Neuronal stem cell (in vitro differentiated cells): ENCODE measurements at regions not wholly inside any gene's neighbourhood (a gene's known extent, or its start where the extent isn't known, plus 50 kb on each side); places are given as distances from the start of the nearest gene placed in this dataset.

Source experiments
- DNase-seq: peaks from one replicate; pipeline ENCODE4 v3.0.0-alpha.2; 2013; ENCODE audit warnings: low spot score
- H2AFZ ChIP-seq: one replicate; pipeline ENCODE4 v1.6.1; 2013; ENCODE audit warnings: mild to moderate bottlenecking, low read length, inconsistent platforms
- H2AK5ac ChIP-seq: 2 replicates; pipeline ENCODE4 v1.6.1; 2013; ENCODE audit warnings: low read depth, mild to moderate bottlenecking, inconsistent platforms, low read length, moderate library complexity, mixed read lengths
- H2BK120ac ChIP-seq: 2 replicates; pipeline ENCODE4 v1.6.1; 2013; ENCODE audit warnings: low read depth, mild to moderate bottlenecking, inconsistent platforms, low read length, moderate library complexity, mixed read lengths
- H2BK12ac ChIP-seq: one replicate; pipeline ENCODE4 v1.6.1; 2013; ENCODE audit warnings: low read length, inconsistent platforms
- H2BK15ac ChIP-seq: 2 replicates; pipeline ENCODE4 v1.6.1; 2013; ENCODE audit warnings: mild to moderate bottlenecking, low read length, inconsistent platforms, mixed read lengths
- H2BK5ac ChIP-seq: one replicate; pipeline ENCODE4 v1.6.1; 2013; ENCODE audit warnings: inconsistent platforms, mild to moderate bottlenecking, low read length, moderate library complexity
- H3K14ac ChIP-seq: one replicate; pipeline ENCODE4 v1.6.1; 2013; ENCODE audit warnings: low read length, inconsistent platforms
- H3K18ac ChIP-seq: 2 replicates; pipeline ENCODE4 v1.6.1; 2013; ENCODE audit warnings: low read length, inconsistent platforms
- H3K23ac ChIP-seq: 2 replicates; pipeline ENCODE4 v1.6.1; 2013; ENCODE audit warnings: low read depth, mild to moderate bottlenecking, mixed read lengths, low read length, inconsistent platforms; ENCODE audit not compliant: poor library complexity
- H3K27ac ChIP-seq: replicated peaks from 3 replicates; pipeline ENCODE4 v1.5.1; 2013; ENCODE audit warnings: low read length, inconsistent platforms
- H3K27me3 ChIP-seq, 3 experiments: 2 replicates each; pipeline ENCODE4 v1.6.1; 2013; ENCODE audit warnings: low read length in 3 of 3, mild to moderate bottlenecking in 2 of 3, inconsistent platforms in 1 of 3, low read depth in 1 of 3, mixed read lengths in 1 of 3, moderate library complexity in 1 of 3; ENCODE audit not compliant: control insufficient read depth in 3 of 3, insufficient read depth in 3 of 3
- H3K36me3 ChIP-seq, 2 donors: replicated peaks in 1 of 2; 2 replicates each; pipeline ENCODE4 v1.6.1; 2013; ENCODE audit warnings: low read length in 2 of 2; ENCODE audit not compliant: control insufficient read depth in 2 of 2, insufficient read depth in 2 of 2
- H3K4ac ChIP-seq: 2 replicates; pipeline ENCODE4 v1.6.1; 2013; ENCODE audit warnings: inconsistent platforms, mild to moderate bottlenecking, low read length, moderate library complexity
- H3K4me1 ChIP-seq, 2 donors: 1 replicate in 1 of 2; 2 replicates in 1 of 2; pipeline ENCODE4 v1.6.1; 2013; ENCODE audit warnings: low read length in 2 of 2, low read depth in 1 of 2; ENCODE audit not compliant: control insufficient read depth in 2 of 2, insufficient read depth in 1 of 2
- H3K4me2 ChIP-seq: one replicate; pipeline ENCODE4 v1.6.1; 2013; ENCODE audit warnings: mild to moderate bottlenecking, low read length, inconsistent platforms; ENCODE audit not compliant: insufficient read depth, poor library complexity, severe bottlenecking
- H3K4me3 ChIP-seq, 2 donors: 2 replicates each; pipeline ENCODE4 v1.5.1; 2013; ENCODE audit warnings: low read length in 2 of 2, mild to moderate bottlenecking in 2 of 2, inconsistent platforms in 1 of 2, moderate library complexity in 1 of 2
- H3K79me1 ChIP-seq: one replicate; pipeline ENCODE4 v1.6.1; 2013; ENCODE audit warnings: low read depth, mild to moderate bottlenecking, inconsistent platforms, low read length, moderate library complexity
- H3K9ac ChIP-seq: one replicate; pipeline ENCODE4 v1.6.1; 2013; ENCODE audit warnings: mild to moderate bottlenecking, low read depth, low read length, inconsistent platforms; ENCODE audit not compliant: poor library complexity
- H3K9me3 ChIP-seq, 2 donors: replicated peaks in 1 of 2; 2 replicates each; pipeline versions ENCODE3 to v1.6.1; 2013; ENCODE audit warnings: low read length in 2 of 2, mild to moderate bottlenecking in 2 of 2, inconsistent platforms in 1 of 2, low read depth in 1 of 2, mixed read lengths in 1 of 2, moderate library complexity in 1 of 2; ENCODE audit not compliant: control insufficient read depth in 2 of 2, insufficient read depth in 1 of 2
- H4K8ac ChIP-seq: one replicate; pipeline ENCODE4 v1.6.1; 2013; ENCODE audit warnings: low read depth, mild to moderate bottlenecking, inconsistent platforms, low read length, moderate library complexity
- H4K91ac ChIP-seq: one replicate; pipeline ENCODE4 v1.6.1; 2013; ENCODE audit warnings: low read length, low read depth, mild to moderate bottlenecking, inconsistent platforms; ENCODE audit not compliant: poor library complexity
- WGBS, 2 donors: extraction: QIAGEN DNeasy Blood & Tissue Kit; methylation state at CpG; one replicate each; pipeline ENCODE4 v1.1.7; 2013; ENCODE audit warnings: missing lambda C conversion rate in 2 of 2, mixed read lengths in 1 of 2; ENCODE audit not compliant: insufficient read length in 2 of 2, insufficient replicate concordance in 1 of 2; ENCODE audit errors: extremely low coverage in 2 of 2; 5-methylcytosine and 5-hydroxymethylcytosine counted together

GRCh38 chr10:29157321-29157720 is 131.5 kb upstream of the LYZL1 start:
- Histone ChIP-seq H3K4me2 (no peak overlapping the region), H3K4ac (no peak overlapping the region), H2BK120ac (no peak overlapping the region), H3K14ac (no peak overlapping the region), H3K79me1 (no peaks in the 10 kb centered on the region), H2AFZ (no peak overlapping the region), H3K27ac (no peak overlapping the region), H2BK5ac (no peak overlapping the region), H2AK5ac (no peak overlapping the region), H3K4me3 (no peak overlapping the region), H3K4me1 (peaks cover 0 to 8% of the 10 kb centered on the region in 2 donors), H3K9ac (no peak overlapping the region), H3K36me3 (no peaks in the 10 kb centered on the region), H4K8ac (no peak overlapping the region), H4K91ac (no peak overlapping the region), H3K18ac (peak overlapping the region; percentile 4), H2BK15ac (no peak overlapping the region), H3K27me3 (no peaks in the 10 kb centered on the region), H3K9me3 (no peaks in the 10 kb centered on the region), H3K23ac (no peak overlapping the region), H2BK12ac (no peak overlapping the region)
- no peak for DNase-seq
- WGBS, 2 donors = no CpG with 5 or more reads among the region's 2 CpGs

GRCh38 chr10:29158066-29158465 is 130.8 kb upstream of the LYZL1 start:
- H2BK15ac ChIP-seq = no peak overlapping the region
- no peaks in the 10 kb centered on the region for H3K36me3 ChIP-seq
- no peak overlapping the region for H2BK120ac ChIP-seq
- H2BK5ac ChIP-seq = no peak overlapping the region
- H3K4me3 ChIP-seq = no peak overlapping the region
- H3K9ac ChIP-seq = no peak overlapping the region
- H3K4me1 ChIP-seq = peaks cover 0 to 8% of the 10 kb centered on the region in 2 donors
- H3K14ac ChIP-seq = no peak overlapping the region
- no peak for DNase-seq
- no peak overlapping the region for H3K23ac ChIP-seq
- WGBS, 2 donors = no CpG with 5 or more reads among the region's 4 CpGs
- H4K8ac ChIP-seq = no peak overlapping the region
- H3K9me3 ChIP-seq = no peaks in the 10 kb centered on the region
- no peak overlapping the region for H3K18ac ChIP-seq
- no peaks in the 10 kb centered on the region for H3K27me3 ChIP-seq
- no peaks in the 10 kb centered on the region for H3K79me1 ChIP-seq
- H3K4ac ChIP-seq = no peak overlapping the region
- no peak overlapping the region for H2BK12ac ChIP-seq
- no peak overlapping the region for H3K4me2 ChIP-seq
- H4K91ac ChIP-seq = no peak overlapping the region
- H2AK5ac ChIP-seq = no peak overlapping the region
- H2AFZ ChIP-seq = no peak overlapping the region
- H3K27ac ChIP-seq = no peak overlapping the region

- Histone ChIP-seq H3K4me2 (no peak overlapping the region), H3K79me1 (no peaks in the 10 kb centered on the region), H3K27ac (no peak overlapping the region), H2BK120ac (no peak overlapping the region), H4K91ac (no peak overlapping the region), H3K4me3 (no peak overlapping the region), H3K9me3 (peaks cover 0 to 2% of the 10 kb centered on the region in 2 donors), H2BK12ac (no peak overlapping the region), H3K27me3 (no peaks in the 10 kb centered on the region), H3K14ac (no peak overlapping the region), H2BK5ac (no peak overlapping the region), H3K4me1 (peaks cover 0 to 6% of the 10 kb centered on the region in 2 donors), H2AK5ac (no peak overlapping the region), H3K4ac (no peak overlapping the region), H3K36me3 (no peaks in the 10 kb centered on the region), H4K8ac (no peak overlapping the region), H3K23ac (no peak overlapping the region), H2BK15ac (no peak overlapping the region), H2AFZ (no peak overlapping the region), H3K9ac (no peak overlapping the region), H3K18ac (no peak overlapping the region)
- WGBS, 2 donors = no CpG with 5 or more reads among the region's 7 CpGs
- no peak for DNase-seq
Observed at GRCh38 chr10:29160150-29160617, 128.7 kb upstream of the LYZL1 start.

GRCh38 chr10:29163746-29164145 is 125.1 kb upstream of the LYZL1 start:
- no peak overlapping the region for H3K14ac ChIP-seq
- no peak overlapping the region for H3K18ac ChIP-seq
- WGBS, 2 donors = no CpG with 5 or more reads among the region's 2 CpGs
- H3K4me3 ChIP-seq = no peak overlapping the region
- H3K27ac ChIP-seq = no peak overlapping the region
- H4K8ac ChIP-seq = no peak overlapping the region
- H3K27me3 ChIP-seq = no peaks in the 10 kb centered on the region
- no peak overlapping the region for H4K91ac ChIP-seq
- H3K4me1 ChIP-seq = peaks cover 0 to 3% of the 10 kb centered on the region in 2 donors
- H3K36me3 ChIP-seq = no peaks in the 10 kb centered on the region
- DNase-seq = no peak
- H2AFZ ChIP-seq = no peak overlapping the region
- H2BK15ac ChIP-seq = no peak overlapping the region
- no peak overlapping the region for H2BK120ac ChIP-seq
- H2AK5ac ChIP-seq = no peak overlapping the region
- H3K4me2 ChIP-seq = no peak overlapping the region
- peaks cover 0 to 2% of the 10 kb centered on the region in 2 donors for H3K9me3 ChIP-seq
- H3K4ac ChIP-seq = no peak overlapping the region
- H3K79me1 ChIP-seq = no peaks in the 10 kb centered on the region
- no peak overlapping the region for H2BK12ac ChIP-seq
- no peak overlapping the region for H3K23ac ChIP-seq
- H2BK5ac ChIP-seq = no peak overlapping the region
- H3K9ac ChIP-seq = no peak overlapping the region
